CD4-positive, alpha-beta T cell treated with Interferon gamma for 1 hour (primary cell): ENCODE measurements at regions not wholly inside any gene's neighbourhood (a gene's known extent, or its start where the extent isn't known, plus 50 kb on each side); places are given as distances from the start of the nearest gene placed in this dataset.

Experiments
- DNase-seq: peaks from one replicate; pipeline ENCODE4 v3.0.0-alpha.2; 2020

DNA sequence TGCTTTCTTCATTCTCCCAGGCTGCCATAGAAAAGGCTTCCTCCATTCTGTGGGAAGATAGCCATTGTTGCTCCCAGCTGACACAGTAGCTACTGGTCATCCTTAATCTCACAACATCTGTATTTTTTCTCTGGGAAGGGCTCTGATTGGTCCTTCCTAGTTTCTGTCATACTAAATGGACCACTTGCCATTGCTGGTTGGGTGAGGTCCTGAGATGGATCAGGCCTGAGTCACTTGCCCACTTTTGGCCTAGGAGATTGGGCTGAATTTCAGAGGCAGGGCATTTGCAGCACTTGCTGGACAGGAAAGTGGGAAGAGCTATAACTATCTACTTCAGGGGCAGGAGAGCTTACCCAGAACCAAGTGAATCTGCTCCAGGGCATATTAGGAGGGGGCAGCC, 106.5 kb upstream of the PROK2 start:
- no peak for DNase-seq

DNA sequence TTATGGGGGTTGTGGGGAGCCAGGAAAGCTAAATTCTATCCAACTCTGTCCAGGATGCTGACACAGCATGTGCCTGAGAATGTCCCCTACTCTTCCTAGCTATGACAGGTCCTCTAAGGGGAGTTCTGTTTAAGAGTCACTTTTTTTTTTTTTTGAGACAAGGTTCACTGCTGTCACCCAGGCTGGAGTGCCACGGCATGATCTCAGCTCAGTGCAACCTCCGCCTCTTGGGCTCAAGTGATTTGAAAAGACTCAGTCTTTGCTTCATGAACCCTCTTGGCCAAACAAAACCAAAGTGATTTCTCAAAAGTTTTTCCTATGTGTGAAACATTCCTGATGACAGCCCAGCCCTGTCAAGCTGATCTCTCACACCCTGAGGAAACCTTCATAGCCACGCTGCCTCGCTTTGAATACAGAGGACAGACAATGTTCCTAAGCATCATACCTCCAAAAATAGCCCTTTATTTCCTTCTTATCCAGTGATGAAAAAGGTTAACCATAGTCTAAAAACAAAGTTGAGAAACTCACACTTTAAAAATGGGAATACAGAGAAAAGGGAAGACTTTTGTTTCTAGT, 105.5 kb upstream of the PROK2 start:
- DNase-seq = no peak

DNA sequence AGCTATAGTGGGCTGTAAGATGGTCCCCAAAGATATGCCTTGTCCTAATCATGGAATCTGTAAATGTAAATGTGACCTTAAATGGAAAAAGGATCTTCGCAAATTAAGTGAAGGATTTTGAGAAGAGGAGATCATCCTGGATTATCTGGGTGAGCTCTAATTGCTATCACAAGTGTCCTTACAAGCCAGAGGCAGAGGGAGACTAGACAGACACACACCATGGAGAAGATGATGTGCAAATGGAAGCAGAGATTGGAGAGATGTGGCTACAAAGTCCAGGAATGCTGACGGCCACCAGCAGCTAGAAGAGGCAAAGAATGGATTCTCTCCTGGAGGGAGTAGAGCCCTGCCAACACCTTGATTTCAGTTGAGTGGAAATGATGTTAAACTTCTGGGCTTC, 102.3 kb upstream of the PROK2 start:
- DNase-seq = no peak

DNA sequence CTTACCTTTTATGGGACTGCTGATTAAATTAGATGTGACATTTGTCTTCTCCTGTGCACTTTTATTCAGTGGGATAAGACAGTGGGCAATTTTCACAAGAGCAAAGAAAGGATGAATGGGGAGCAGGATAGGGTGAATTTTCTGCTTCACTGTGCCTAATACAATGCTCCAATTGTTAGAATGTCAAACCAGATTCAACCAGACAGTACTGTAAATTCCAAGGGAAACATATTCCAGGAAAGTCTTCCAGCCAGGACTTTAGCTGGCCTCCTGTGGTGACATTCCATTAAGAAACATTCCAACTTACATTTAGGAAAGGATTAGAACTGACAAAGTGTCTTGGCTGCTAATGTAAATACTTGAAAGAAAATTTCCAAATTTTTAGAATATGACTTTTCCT, 100.1 kb upstream of the PROK2 start:
- DNase-seq = no peak

DNA sequence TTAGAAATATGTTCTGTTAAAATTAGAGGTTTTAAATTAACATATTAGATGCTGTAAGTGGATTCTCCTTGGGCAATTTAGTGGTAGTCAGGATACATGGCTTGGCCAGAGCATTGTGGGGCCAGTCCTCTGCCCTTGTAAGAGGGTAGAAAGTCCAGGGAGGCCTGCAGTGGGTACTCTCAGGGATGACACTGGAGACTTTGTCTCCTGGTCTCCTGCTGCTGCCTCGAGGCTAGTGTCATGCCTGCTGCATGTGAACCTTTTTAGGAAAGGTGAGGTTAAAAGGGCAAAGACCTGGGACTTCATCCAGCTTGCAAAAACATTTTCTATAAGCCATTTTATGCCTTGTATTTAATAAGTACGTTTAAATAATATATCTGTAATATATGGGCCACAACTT, 96.8 kb upstream of the PROK2 start:
- no peak for DNase-seq

DNA sequence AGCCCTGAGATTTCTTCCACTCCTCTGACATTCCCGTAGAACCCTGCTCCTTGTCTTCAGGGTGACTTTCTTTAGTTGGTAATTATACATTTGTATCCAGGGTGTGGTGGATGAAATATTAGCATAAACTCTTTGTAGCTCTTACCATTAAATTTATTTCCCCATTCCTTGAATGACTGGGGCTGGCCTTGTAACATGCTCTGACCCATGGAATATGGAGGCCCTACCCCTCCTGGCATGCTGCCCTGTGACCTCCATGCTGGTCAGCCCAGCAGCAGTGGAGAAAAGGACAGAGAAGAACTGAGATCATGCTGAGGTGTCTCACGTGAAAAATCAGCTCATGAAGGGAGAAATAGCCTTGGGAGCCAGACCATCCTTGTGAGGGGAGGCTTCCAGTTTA, 96.1 kb upstream of the PROK2 start:
- DNase-seq = no peak

DNA sequence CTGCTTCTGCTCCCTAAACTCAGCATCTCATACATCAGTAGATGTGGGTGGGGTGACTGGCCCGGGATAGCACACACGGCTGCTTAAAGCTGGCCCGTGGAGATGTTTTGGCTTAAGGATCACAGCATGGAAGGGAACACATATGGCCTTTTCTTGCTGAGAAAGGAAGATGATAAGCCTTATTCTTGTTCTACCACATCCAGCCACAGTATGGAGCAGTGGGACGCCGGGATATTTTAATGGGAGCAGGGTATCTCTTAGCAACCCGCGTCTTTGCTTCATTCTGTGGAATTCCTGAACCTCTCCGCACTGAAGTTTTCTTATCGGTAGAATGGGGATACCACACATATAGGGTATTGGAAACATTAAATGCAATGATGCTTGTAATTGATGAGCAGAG, 94.1 kb upstream of the PROK2 start:
- no peak for DNase-seq

DNA sequence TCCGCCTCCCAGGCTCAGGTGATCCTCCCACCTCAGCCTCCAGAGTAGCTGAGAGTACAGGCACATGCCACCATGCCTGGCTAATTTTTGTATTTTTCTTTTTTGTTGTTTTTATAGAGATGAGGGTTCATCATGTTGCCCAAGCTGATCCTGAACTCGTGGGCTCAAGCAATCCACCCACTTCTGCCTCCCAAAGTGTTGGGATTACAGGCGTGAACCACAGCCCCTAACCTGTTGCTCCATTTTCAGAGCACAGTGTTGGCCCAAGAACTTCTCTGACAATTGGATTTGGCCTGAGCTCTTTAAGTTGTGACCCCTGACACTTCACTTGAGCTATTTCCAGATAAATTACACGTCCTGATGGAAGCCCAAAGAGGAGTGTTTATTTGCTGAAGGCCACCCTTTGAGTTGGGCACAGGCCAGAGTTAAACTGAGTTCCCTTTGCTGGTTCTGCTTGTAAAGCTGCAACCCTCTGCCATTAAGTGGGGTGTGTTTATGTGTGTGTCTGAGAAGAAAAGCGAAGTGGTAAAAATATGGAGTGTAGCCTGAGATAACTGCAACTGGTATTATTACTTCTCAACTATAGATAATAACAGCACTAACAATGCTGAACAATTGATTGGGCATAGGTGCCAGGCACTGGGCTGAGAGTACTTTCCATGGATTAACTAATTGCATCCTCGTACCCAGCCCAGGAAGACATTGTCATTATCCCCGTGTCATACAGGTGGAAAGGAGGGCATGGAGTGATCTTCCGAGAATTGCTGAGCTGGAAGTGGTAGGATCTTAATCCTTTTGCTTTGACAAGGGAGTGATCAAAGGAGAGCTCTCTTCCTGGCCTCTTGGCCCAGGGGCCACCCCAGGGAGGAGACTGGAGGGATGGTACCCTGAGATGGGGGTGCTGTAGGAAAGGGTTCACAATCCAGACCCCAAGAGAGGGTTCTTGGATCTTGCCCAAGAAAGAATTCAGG, 91.5 kb upstream of the PROK2 start:
- DNase-seq = no peak

DNA sequence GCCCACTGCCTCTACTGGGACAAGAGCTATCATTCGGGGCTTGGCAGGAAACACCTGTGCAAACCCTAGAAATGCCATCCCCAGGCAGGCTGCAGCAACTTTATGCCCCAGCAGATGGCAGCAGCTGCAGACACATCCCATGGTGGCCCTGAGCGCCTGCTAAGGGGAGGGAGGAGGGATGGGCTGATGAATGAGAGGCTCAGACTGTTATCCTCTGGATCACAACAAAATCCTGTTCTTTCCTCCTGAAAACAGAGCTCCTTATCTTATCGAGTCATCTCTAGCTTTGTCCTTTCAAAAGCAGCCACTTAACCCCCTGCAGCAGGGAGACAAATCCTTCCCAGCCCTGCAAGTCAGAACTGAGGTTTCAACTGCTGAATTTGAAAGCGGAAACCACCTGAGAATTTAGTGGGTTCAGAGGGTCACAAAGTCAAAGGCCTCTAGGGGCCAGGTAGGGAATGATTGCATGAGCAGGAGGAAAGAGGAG, 90.6 kb upstream of the PROK2 start:
- peak; percentile 74 for DNase-seq

DNA sequence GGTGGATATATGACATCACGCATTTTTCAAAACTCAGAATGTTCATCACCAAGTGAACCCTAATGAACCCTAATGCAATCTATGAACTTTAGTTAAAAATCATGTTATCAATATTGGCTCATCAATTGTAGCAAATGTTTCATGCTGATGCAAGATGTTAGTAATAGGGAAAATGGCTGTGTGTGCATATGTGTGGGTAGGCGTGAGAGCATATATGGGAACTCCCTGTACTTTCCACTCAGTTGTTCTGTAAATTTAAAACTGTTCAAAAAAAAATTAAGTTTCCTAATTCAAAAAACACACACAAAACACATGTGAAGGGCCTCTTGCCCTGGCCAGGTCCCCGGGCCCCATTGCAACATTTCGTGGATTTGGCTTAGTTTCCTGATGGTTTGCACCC, 89.7 kb upstream of the PROK2 start:
- no peak for DNase-seq

DNA sequence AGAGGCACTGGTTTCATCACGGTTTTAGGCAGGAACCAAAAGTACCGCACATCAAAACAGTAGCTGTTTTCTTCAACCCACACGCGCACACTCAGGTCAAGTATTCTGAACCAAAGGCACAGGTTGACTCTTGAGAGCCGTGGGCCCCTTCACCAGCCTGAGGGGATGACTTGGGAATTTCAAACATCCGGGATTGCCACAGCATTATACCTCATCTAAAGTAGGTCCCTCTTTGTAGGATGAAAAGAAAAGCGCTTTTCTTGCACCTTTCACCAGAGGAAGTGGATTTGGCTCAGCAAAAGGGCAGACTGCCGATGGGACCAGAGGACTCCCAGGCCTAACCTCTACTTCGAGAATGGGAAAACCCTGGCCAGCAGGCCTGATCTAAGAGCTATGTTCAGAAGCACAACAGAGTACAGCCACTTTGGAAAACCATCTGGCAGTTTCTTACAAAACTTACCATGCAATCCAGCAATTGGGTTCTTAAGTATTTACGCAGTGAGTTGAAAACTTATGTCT, 88.2 kb upstream of the PROK2 start:
- no peak for DNase-seq

DNA sequence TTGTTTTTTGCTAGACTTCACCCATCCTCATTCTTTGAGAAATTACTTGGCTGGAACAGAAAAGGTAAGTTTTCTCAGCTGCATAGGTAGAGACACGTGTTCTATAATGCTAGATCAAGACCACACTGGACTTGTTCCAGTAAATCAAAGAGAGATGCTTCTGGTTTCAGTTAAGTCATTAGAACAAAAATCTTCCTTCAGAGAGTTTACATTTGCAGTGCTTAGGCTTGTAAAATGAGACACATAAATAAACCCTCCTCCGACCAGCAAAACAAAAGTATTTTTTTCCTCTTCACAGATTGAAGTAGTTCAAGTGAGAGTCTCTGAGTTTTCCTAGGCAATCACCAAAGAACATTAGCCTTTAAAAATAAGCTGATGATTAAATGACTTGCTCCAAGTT, 87.3 kb upstream of the PROK2 start:
- no peak for DNase-seq

DNA sequence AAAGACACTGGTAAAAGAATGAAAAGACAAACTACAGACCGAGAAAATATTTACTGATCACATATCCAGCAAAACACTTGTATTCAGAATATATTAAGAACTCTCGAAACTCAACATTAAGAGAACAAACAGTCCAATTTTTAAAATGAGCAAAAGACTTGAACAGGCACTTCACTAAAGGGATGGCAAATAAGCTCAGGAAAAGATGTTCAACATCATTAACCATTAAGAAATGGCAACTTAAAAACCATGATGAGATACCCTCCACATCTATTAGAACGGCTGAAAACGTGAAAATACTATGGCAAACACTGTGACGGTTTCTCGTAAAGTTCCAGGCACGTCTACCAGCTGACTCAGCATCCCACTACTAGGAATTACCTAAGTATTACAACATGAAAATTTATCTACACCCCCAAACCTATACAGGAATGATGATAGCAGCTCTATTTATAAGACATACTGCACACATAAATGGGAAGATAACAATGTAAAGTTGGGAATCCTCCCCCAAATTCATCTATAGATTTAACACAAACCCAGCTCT, 86.1 kb upstream of the PROK2 start:
- no peak for DNase-seq

DNA sequence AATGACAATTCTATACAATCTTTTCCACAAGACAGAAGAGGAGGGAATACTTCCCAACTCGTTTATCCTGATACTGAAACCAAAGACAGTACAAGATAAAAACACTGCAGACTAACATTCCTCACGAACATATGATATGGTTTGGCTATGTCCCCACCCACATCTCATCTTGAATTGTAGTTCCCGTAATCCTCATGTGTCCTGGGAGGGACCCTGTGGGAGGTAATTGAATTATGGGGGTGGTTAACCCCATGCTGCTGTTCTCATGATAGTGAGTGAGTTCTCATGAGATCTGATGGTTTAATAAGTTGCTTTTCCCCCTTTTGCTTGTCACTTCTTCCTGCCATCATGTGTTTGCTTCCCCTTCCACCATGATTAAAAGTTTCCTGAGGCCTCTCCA, 83.9 kb upstream of the PROK2 start:
- DNase-seq = no peak

DNA sequence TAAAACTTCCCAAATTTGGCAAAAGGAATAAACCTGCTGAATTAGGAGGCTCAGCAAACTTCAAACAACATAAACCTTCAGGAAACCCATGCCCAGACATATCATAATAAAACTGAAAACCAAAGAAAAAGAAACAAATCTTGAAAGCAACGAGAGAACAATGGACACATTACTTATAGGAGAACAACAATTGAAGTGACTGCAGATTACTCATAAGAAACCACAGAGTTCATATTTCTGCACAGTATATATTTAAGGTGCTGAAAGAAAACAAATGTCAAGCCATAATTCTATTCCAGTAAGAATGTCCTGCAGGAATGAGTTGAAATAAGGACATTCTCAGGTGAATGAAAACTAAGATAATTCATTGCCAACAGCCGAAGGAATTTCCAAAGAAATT, 80.8 kb upstream of the PROK2 start:
- DNase-seq = no peak

DNA sequence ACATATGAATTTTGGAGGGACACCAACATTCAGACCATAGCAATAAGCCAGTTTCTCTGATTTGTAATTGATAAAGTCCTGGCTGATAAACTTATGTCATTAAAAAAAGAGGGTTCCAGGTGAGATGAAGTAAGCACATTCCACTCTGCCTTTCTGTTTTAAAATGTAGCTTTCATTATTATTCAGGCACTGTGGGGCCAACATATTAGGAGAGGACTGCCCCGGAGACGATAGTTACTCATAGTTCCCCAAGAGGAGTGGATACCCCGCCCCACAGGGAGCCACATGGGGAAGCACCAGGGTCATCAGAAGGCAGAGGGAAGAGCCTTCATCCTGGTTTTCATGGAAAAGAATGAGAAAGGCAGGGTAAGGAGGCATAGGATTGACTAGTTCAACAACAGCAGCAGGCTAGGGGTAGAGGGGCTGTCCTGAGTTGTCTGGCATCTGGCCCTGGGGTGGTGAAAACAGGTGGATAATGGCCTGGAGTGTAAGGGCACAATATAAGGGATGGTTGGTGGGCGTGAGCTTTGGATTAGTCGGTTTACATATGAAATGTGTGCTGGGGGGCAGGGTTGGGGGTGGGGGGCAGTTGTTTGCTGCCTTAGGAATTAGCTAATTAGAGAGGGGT, 78.7 kb upstream of the PROK2 start:
- DNase-seq = no peak

DNA sequence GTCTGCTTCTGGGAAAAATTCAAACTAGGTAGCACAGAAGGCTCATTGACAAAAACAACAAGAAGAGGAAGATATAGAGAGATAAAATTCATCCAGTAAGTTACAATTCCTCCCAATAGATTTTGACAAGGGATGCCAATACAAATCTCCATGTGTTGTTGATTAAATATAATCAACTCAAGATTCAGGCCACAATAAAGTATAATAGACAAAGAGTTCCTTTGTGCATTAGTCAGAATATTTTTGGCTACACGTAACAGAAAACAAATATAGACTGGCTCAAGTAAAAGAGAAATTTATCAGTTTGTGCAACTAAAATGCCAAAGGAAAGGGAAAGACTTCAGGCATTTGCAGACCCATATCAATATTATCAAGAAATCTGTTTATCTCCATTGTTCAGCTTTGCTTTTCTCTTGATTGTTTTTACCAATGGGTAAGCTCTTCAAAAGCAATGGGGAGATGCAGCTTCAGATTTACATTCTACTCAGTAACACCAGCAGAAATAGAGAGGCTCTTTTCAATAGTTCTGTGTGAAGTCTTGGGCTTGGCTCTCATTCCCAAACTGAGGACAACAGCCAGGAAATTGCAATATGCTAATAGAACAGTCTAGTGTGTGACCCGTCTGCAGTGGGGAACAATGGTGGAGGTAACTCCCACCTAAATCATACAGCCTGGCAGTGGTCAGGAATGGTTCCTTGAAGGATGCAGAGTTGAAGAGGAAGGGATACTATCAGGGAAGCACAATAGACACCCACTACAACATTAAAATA, 77.6 kb upstream of the PROK2 start:
- no peak for DNase-seq

DNA sequence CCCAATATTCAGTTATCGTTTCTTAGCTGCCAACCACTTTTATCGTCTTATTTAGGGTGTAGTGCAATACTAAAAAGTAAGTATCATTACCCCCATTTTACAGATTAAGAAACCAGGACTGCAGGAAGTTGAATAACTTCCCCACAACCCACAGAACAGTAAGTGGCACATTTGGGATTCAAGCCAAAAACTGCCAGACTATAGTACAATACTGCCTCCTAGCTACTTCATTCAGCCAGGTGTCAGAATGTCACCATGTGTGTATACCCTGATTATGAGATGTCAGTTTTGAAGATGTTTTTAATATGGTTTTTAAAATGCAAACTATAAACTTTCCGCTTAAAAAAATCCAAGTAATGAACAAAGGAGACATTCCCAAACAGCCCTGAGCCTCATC, 74.2 kb upstream of the PROK2 start:
- DNase-seq = no peak

DNA sequence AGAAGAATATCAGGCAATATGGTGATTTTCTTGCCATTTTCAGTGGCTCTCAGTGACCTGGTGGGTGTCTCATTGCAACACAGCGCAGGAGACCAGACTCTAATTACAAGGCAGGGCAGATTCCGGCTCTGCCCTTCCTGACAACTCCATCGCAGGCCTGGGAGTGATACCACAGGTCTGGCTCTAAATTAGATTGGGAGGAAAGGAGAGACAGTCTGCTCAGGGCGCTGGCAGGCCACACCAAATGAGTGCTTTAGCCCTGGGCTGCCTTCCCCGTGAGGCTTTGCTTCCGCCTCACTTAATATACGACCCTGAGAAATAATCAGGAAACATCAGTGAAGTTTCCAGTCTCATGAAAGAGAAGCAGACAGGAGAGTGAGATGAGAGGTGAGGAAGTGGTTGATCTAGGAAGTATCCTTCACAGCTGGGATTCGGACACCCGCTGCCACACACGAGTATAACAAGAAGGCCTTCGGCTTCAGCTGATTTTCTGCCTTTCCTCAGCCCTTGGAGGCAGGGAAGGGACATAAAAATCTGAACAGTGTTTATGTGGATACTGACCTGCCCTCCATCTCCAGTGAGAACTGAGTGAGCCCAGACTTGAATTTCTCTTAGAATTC, 73.7 kb upstream of the PROK2 start:
- no peak for DNase-seq

DNA sequence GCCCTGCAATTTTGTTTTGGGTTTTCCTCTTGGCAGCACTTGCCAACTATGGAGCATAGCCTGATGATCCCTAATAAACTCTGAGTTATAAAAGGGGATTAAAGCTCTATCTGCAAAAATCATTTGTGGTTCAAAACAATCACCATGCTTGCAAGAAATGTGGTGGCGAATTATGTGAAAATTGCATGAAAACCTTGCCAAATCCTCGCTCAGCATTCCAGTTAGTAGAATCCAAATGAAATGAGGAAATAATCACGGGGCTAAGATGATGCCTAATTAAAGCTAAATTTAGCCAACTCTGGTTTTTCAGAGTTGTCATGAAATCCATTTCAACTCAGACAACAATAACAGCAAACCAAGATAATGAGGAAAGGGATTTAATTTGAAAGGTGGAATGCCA, 73.0 kb upstream of the PROK2 start:
- no peak for DNase-seq

DNA sequence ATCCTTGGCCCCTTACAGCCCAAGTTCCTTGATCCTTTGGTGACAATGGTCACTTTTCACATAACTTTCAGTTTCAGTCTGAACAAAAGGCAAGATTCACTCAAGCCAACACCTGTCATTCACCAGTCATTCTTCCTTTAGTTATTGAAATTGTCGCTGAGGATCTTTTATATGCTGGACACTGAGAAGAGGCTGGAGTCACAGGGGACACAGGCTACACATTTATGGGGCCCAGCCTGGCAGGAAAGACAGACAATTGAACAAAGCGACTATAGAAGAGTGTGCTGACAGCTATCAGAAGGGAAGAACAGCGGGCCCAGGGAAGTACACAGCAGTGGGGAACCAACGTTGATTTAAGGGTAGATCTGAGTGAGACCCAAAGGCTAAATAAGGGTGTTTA, 69.8 kb upstream of the PROK2 start:
- DNase-seq = no peak

DNA sequence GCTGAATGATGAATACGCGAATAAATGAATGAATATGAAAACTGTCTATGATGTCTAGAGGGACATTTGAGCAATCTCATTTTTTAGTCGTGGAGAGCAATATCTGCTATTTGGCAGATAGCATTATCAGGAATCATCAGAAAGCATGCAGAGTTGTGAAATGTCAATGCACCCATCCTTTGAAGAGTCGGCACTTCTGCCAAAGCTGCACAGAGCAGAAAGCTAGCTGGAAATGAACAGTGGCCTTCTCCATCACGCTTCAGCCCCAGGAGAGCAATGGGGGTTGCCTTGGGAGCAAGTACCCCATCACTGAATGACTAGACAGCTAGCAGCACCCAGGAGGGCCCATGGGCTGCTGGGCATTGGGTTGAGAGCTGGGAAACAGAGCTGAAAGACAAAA, 69.1 kb upstream of the PROK2 start:
- no peak for DNase-seq
